ENCODE measurements at regions not wholly inside any gene's neighbourhood (a gene's known extent, or its start where the extent isn't known, plus 50 kb on each side); places are given as distances from the start of the nearest gene placed in this dataset. TPM values are rescaled to one million over a fixed set of nuclear protein-coding genes. Genes with fewer than 3 reads are reported as not detected.

DNA sequence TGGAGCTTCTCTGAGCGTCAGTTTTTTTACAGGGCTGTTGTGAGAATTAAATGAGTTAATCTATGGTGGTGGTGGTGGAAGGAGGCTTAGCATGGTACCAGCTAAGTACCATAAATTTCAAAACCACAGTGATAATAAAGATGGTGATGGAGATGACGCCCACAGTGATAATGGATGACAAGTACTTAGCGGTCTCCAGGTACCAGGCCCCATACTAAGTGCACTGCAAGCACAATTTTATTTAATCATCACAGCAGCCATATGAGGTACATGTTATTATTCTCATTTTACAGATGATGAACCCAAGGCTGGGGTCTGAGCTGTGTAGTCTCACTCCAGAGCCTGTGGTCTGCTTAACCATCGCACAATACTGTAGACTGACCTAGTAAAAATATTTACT lies 75.1 kb downstream of the PAX1 start:
- Histone ChIP-seq H3K9me3 (ENCODE audit: control insufficient read depth, insufficient read depth, low read length) (no peaks in the 10 kb centered on the region), H3K36me3 (ENCODE audit: control insufficient read depth, insufficient read depth, low read length) (no peaks in the 10 kb centered on the region), H3K4me3 (ENCODE audit: low read depth, low read length) (no peak overlapping the region), H3K4me1 (ENCODE audit: control insufficient read depth, insufficient read depth, low read length) (no peaks in the 10 kb centered on the region), H3K27ac (ENCODE audit: low read depth, low read length) (no peak overlapping the region), H3K27me3 (ENCODE audit: control insufficient read depth, insufficient read depth, low read length) (no peaks in the 10 kb centered on the region)
- WGBS (ENCODE audit: insufficient coverage) = 0% methylated on average over 1 of the region's 4 CpGs
- DNase-seq (ENCODE audit: low read depth in 4 of 6, low spot score in 6 of 6) = peak in 1 of 6 donors; percentile 19

Small RNA genes in the stretch of these regions (small RNA-seq; reads per million reads assigned to genes)
- not detected for gene AL121912.1 (ENCODE audit: low replicate concordance)

Measured in spinal cord (tissue), 10 donors.